WTC11 (cell line): ENCODE measurements at regions not wholly inside any gene's neighbourhood (a gene's known extent, or its start where the extent isn't known, plus 50 kb on each side); places are given as distances from the start of the nearest gene placed in this dataset.

ENCODE experiments used
- CREB1 ChIP-seq: sonication (generic); formaldehyde crosslinking; IDR thresholded peaks from 2 replicates; pipeline ENCODE4 v1.8.0; 2023; ENCODE audit warnings: mild to moderate bottlenecking, missing genetic modification reagents
- FOXK1 ChIP-seq: sonication (generic); formaldehyde crosslinking; IDR thresholded peaks from 2 replicates; pipeline ENCODE4 v1.8.0; 2022; ENCODE audit warnings: mild to moderate bottlenecking, moderate library complexity, missing genetic modification reagents
- NFE2L1 ChIP-seq: sonication (generic); formaldehyde crosslinking; IDR thresholded peaks from 2 replicates; pipeline ENCODE4 v1.8.1; 2023; ENCODE audit warnings: missing genetic modification reagents
- ZBTB21 ChIP-seq: sonication (generic); formaldehyde crosslinking; IDR thresholded peaks from 2 replicates; pipeline ENCODE4 v1.8.1; 2023; ENCODE audit warnings: mild to moderate bottlenecking, missing genetic modification reagents, borderline replicate concordance
- TF ChIP-seq, protein P1 (sequence below): fragments of 200-600 bp; IDR thresholded peaks from 2 replicates; pipeline ENCODE4 v1.8.0; 2022; ENCODE audit warnings: antibody characterized with exemption
- TF ChIP-seq, protein P2 (sequence below): sonication (generic); formaldehyde crosslinking; IDR thresholded peaks from 2 replicates; pipeline ENCODE4 v1.8.1; 2023; ENCODE audit warnings: mild to moderate bottlenecking, missing genetic modification reagents, moderate library complexity

DNA sequence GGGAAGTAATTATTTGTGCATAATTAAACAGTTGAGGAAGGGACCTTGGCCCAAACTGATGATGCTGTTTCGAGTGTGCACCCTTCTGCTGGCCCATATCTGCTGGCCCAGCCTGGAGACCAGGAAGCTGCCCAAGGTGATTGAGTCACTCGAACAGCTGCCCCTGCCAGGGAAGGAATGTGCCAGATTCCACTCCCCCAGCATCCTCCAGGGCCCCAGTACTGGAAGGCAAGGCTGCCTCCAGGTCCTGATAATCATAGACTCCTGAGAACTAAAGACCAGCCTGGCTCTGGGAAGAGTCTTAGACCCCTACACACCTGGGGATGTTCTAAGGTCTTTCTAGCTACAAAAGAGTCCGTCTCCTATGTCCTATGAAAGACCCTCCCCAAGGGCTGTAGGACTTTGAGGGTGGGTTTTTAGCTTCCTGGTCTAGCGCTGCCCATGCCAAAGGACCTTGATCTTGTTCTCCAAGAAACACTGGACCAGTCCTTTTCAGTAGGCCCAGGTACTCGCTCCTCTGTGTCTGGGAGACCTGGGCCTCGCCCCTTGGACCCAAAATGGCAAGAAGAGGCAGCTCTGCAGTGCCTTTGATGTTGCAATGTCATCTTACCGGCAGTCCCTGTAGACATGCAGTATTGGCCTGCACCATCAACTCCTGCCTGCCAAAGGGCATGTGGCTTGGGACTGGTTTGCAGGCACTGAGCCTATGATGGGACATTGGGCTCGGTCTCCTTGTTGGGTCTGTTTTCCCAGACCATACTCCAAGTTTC lies 103.2 kb upstream of the GPR26 start:
- TF ChIP-seq, protein P1, sequence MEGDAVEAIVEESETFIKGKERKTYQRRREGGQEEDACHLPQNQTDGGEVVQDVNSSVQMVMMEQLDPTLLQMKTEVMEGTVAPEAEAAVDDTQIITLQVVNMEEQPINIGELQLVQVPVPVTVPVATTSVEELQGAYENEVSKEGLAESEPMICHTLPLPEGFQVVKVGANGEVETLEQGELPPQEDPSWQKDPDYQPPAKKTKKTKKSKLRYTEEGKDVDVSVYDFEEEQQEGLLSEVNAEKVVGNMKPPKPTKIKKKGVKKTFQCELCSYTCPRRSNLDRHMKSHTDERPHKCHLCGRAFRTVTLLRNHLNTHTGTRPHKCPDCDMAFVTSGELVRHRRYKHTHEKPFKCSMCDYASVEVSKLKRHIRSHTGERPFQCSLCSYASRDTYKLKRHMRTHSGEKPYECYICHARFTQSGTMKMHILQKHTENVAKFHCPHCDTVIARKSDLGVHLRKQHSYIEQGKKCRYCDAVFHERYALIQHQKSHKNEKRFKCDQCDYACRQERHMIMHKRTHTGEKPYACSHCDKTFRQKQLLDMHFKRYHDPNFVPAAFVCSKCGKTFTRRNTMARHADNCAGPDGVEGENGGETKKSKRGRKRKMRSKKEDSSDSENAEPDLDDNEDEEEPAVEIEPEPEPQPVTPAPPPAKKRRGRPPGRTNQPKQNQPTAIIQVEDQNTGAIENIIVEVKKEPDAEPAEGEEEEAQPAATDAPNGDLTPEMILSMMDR: no peak
- TF ChIP-seq ZBTB21 (CRISPR knock-in tag): no peak
- no peak for TF ChIP-seq NFE2L1 (CRISPR knock-in tag)
- TF ChIP-seq, protein P2, sequence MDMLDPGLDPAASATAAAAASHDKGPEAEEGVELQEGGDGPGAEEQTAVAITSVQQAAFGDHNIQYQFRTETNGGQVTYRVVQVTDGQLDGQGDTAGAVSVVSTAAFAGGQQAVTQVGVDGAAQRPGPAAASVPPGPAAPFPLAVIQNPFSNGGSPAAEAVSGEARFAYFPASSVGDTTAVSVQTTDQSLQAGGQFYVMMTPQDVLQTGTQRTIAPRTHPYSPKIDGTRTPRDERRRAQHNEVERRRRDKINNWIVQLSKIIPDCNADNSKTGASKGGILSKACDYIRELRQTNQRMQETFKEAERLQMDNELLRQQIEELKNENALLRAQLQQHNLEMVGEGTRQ (CRISPR knock-in tag): no peak
- TF ChIP-seq FOXK1 (CRISPR knock-in tag): no peak
- no peak for TF ChIP-seq CREB1
